ENCODE measurements at regions not wholly inside any gene's neighbourhood (a gene's known extent, or its start where the extent isn't known, plus 50 kb on each side); places are given as distances from the start of the nearest gene placed in this dataset.

- no peak for DNase-seq
Measured at GRCh38 chr22:47588578-47588960, 826.1 kb downstream of the TBC1D22A start.

GRCh38 chr22:47587861-47588577 lies 825.6 kb downstream of the TBC1D22A start:
- no peak for DNase-seq

- no peak for DNase-seq
Measured at GRCh38 chr22:47587361-47587760, 824.9 kb downstream of the TBC1D22A start.

GRCh38 chr22:47586946-47587345 lies 824.5 kb downstream of the TBC1D22A start:
- no peak for DNase-seq

- DNase-seq = no peak
Measured at GRCh38 chr22:47586038-47586437, 823.6 kb downstream of the TBC1D22A start.

GRCh38 chr22:47583959-47584562 lies 821.6 kb downstream of the TBC1D22A start:
- no peak for DNase-seq

- DNase-seq = no peak
Measured at GRCh38 chr22:47582067-47582466, 819.6 kb downstream of the TBC1D22A start.

- DNase-seq = peak; percentile 12
Measured at GRCh38 chr22:47580121-47580520, 817.7 kb downstream of the TBC1D22A start.

- DNase-seq = no peak
Measured at GRCh38 chr22:47576908-47577307, 814.5 kb downstream of the TBC1D22A start.

- DNase-seq = no peak
Measured at GRCh38 chr22:47575291-47575690, 812.8 kb downstream of the TBC1D22A start.

GRCh38 chr22:47574556-47574955 lies 812.1 kb downstream of the TBC1D22A start:
- no peak for DNase-seq

GRCh38 chr22:47573141-47573540 lies 810.7 kb downstream of the TBC1D22A start:
- peak; percentile 15 for DNase-seq

GRCh38 chr22:47572443-47572842 lies 810.0 kb downstream of the TBC1D22A start:
- no peak for DNase-seq

GRCh38 chr22:47571616-47572015 lies 809.2 kb downstream of the TBC1D22A start:
- DNase-seq = no peak

- DNase-seq = no peak
Measured at GRCh38 chr22:47570851-47571250, 808.4 kb downstream of the TBC1D22A start.

GRCh38 chr22:47570300-47570685 lies 807.8 kb downstream of the TBC1D22A start:
- DNase-seq = no peak

GRCh38 chr22:47569389-47570299 lies 807.2 kb downstream of the TBC1D22A start:
- DNase-seq = no peak

GRCh38 chr22:47568700-47569099 lies 806.2 kb downstream of the TBC1D22A start:
- no peak for DNase-seq

GRCh38 chr22:47567126-47568090 lies 805.0 kb downstream of the TBC1D22A start:
- no peak for DNase-seq

GRCh38 chr22:47566491-47566890 lies 804.0 kb downstream of the TBC1D22A start:
- no peak for DNase-seq

- DNase-seq = no peak
Measured at GRCh38 chr22:47565607-47566006, 803.2 kb downstream of the TBC1D22A start.
